HG03097 (cell line): ENCODE measurements at regions not wholly inside any gene's neighbourhood (a gene's known extent, or its start where the extent isn't known, plus 50 kb on each side); places are given as distances from the start of the nearest gene placed in this dataset.

Source experiments
- ATAC-seq: cut with Tn5 transposase; IDR thresholded peaks from one replicate; pipeline ENCODE4 v1.9.1; 2021; ENCODE audit not compliant: unreplicated experiment, low FRiP score

GRCh38 chr2:128380061-128380889, 61.6 kb upstream of the HS6ST1 start:
- no peak for ATAC-seq

- ATAC-seq = no peak
These were observed 62.6 kb upstream of the HS6ST1 start for GRCh38 chr2:128380961-128381938.

GRCh38 chr2:128384446-128384845, 65.8 kb upstream of the HS6ST1 start:
- ATAC-seq = no peak

GRCh38 chr2:128384956-128385355, 66.3 kb upstream of the HS6ST1 start:
- no peak for ATAC-seq

- ATAC-seq = no peak
These were observed 66.7 kb upstream of the HS6ST1 start for GRCh38 chr2:128385365-128385764.

- no peak for ATAC-seq
These were observed 67.4 kb upstream of the HS6ST1 start for GRCh38 chr2:128386066-128386465.

- no peak for ATAC-seq
These were observed 69.9 kb upstream of the HS6ST1 start for GRCh38 chr2:128388499-128388941.

GRCh38 chr2:128389388-128390086, 70.9 kb upstream of the HS6ST1 start:
- ATAC-seq = no peak

- ATAC-seq = no peak
These were observed 71.8 kb upstream of the HS6ST1 start for GRCh38 chr2:128390256-128390990.

- no peak for ATAC-seq
These were observed 72.4 kb upstream of the HS6ST1 start for GRCh38 chr2:128390991-128391630.

- ATAC-seq = no peak
These were observed 73.0 kb upstream of the HS6ST1 start for GRCh38 chr2:128391679-128392078.

- ATAC-seq = no peak
These were observed 73.5 kb upstream of the HS6ST1 start for GRCh38 chr2:128392207-128392606.

- ATAC-seq = no peak
These were observed 75.5 kb upstream of the HS6ST1 start for GRCh38 chr2:128394007-128394730.

- ATAC-seq = no peak
These were observed 76.5 kb upstream of the HS6ST1 start for GRCh38 chr2:128395196-128395595.

- ATAC-seq = no peak
These were observed 77.2 kb upstream of the HS6ST1 start for GRCh38 chr2:128395640-128396499.

- no peak for ATAC-seq
These were observed 77.8 kb upstream of the HS6ST1 start for GRCh38 chr2:128396500-128396891.

GRCh38 chr2:128396946-128397345, 78.3 kb upstream of the HS6ST1 start:
- no peak for ATAC-seq

GRCh38 chr2:128399256-128399655, 80.6 kb upstream of the HS6ST1 start:
- ATAC-seq = no peak
